ENCODE measurements at regions not wholly inside any gene's neighbourhood (a gene's known extent, or its start where the extent isn't known, plus 50 kb on each side); places are given as distances from the start of the nearest gene placed in this dataset.

DNA sequence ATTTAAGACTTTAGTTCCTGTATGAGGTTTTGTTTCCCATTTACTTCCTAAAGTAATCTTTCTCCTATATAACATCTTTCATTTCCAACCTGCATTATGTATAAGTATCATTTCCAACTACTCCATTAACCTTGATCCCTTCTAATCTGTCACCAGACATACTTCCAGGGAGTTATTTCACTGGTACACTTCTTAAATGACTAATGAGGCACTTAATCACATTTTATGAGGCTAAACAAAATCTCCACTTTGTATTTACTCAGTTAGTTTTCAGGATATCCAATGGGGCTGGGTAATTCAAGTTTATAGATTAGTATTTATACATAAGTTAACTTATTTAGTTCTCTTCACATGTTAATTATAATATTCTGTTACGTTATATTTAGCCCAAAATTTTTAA lies 634.7 kb downstream of the PCDH17 start:
- Histone ChIP-seq H3K9ac (no peak overlapping the region), H3K36me3 (ENCODE audit: insufficient read depth) (no peaks in the 10 kb centered on the region), H4K20me1 (ENCODE audit: insufficient read depth) (no peaks in the 10 kb centered on the region), H3K4me3 (IDR thresholded peaks at IDR 0.05; ENCODE audit: insufficient read depth, low read depth, low read length) (no peak overlapping the region), H3K4me2 (no peak overlapping the region), H3K79me2 (ENCODE audit: insufficient read depth, low read depth) (no peaks in the 10 kb centered on the region), H3K27me3 (ENCODE audit: insufficient read depth, low read depth) (no peaks in the 10 kb centered on the region), H3K27ac (no peak overlapping the region), H3K4me1 (ENCODE audit: low read depth, poor library complexity, severe bottlenecking) (no peaks in the 10 kb centered on the region), H2AFZ (ENCODE audit: low read depth) (no peak overlapping the region)
- TF ChIP-seq, protein P1, sequence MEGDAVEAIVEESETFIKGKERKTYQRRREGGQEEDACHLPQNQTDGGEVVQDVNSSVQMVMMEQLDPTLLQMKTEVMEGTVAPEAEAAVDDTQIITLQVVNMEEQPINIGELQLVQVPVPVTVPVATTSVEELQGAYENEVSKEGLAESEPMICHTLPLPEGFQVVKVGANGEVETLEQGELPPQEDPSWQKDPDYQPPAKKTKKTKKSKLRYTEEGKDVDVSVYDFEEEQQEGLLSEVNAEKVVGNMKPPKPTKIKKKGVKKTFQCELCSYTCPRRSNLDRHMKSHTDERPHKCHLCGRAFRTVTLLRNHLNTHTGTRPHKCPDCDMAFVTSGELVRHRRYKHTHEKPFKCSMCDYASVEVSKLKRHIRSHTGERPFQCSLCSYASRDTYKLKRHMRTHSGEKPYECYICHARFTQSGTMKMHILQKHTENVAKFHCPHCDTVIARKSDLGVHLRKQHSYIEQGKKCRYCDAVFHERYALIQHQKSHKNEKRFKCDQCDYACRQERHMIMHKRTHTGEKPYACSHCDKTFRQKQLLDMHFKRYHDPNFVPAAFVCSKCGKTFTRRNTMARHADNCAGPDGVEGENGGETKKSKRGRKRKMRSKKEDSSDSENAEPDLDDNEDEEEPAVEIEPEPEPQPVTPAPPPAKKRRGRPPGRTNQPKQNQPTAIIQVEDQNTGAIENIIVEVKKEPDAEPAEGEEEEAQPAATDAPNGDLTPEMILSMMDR (conservative IDR thresholded peaks at IDR 0.05; ENCODE audit: low read depth, low read length) = no peak

DNA sequence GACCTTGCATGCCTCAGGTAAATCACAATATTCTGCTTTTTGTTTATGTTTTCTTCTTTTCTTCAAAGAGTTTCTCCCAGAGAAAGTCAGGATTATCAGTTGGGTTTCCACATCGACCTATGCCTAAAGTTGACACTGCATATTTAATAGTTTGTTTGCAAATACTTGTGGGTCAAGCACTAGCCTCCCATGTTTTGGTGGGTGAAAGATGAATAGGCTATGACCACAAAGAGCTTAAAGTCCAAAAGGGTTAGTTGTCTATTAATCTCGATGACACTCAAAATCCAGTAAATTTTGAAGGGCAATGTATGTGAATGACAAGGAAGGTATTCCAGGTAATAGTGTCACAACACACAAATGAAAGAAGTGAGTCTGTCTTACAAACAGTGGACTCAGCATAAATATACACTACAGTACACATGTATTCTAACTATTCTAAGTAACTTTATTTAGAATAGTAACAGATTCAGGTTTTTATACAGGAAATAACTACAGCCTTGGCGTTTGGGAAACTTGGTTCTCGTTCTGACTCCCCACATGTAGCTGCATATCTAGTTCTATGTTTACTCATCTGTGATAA lies 667.1 kb downstream of the PCDH17 start:
- no peak overlapping the region for H3K4me3 ChIP-seq (IDR thresholded peaks at IDR 0.05; ENCODE audit: insufficient read depth, low read depth, low read length)
- no peak overlapping the region for H2AFZ ChIP-seq (ENCODE audit: low read depth)
- TF ChIP-seq, protein P1 (conservative IDR thresholded peaks at IDR 0.05; ENCODE audit: low read depth, low read length) = no peak
- no peaks in the 10 kb centered on the region for H3K27me3 ChIP-seq (ENCODE audit: insufficient read depth, low read depth)
- H3K36me3 ChIP-seq (ENCODE audit: insufficient read depth) = no peaks in the 10 kb centered on the region
- H3K9ac ChIP-seq = no peak overlapping the region
- no peak overlapping the region for H3K4me2 ChIP-seq
- H4K20me1 ChIP-seq (ENCODE audit: insufficient read depth) = no peaks in the 10 kb centered on the region
- no peaks in the 10 kb centered on the region for H3K79me2 ChIP-seq (ENCODE audit: insufficient read depth, low read depth)
- H3K27ac ChIP-seq = no peak overlapping the region
- H3K4me1 ChIP-seq (ENCODE audit: low read depth, poor library complexity, severe bottlenecking) = no peaks in the 10 kb centered on the region

DNA sequence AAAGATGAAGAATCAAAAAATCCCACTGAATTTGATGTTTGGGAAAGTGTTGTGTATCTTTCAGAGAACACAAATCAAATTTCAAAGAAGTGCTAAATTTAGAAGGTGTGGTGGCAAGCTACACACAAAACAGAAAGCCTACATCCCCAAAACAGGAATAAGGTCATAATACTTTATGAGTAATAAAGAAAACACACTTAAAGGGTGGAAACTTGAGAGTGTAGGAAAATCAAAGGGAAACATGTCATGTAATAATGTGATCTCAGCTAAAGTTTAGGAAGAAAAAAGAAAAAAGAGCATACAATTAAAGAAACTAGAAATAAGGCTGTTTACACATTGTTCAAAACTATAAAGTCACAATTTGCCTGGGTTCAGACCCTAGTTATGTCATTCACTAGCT lies 668.7 kb downstream of the PCDH17 start:
- no peaks in the 10 kb centered on the region for H3K27me3 ChIP-seq (ENCODE audit: insufficient read depth, low read depth)
- H2AFZ ChIP-seq (ENCODE audit: low read depth) = no peak overlapping the region
- H3K9ac ChIP-seq = no peak overlapping the region
- H3K79me2 ChIP-seq (ENCODE audit: insufficient read depth, low read depth) = no peaks in the 10 kb centered on the region
- no peaks in the 10 kb centered on the region for H3K36me3 ChIP-seq (ENCODE audit: insufficient read depth)
- H3K27ac ChIP-seq = no peak overlapping the region
- TF ChIP-seq, protein P1 (conservative IDR thresholded peaks at IDR 0.05; ENCODE audit: low read depth, low read length) = no peak
- H3K4me2 ChIP-seq = no peak overlapping the region
- H4K20me1 ChIP-seq (ENCODE audit: insufficient read depth) = no peaks in the 10 kb centered on the region
- H3K4me3 ChIP-seq (IDR thresholded peaks at IDR 0.05; ENCODE audit: insufficient read depth, low read depth, low read length) = no peak overlapping the region
- no peaks in the 10 kb centered on the region for H3K4me1 ChIP-seq (ENCODE audit: low read depth, poor library complexity, severe bottlenecking)

DNA sequence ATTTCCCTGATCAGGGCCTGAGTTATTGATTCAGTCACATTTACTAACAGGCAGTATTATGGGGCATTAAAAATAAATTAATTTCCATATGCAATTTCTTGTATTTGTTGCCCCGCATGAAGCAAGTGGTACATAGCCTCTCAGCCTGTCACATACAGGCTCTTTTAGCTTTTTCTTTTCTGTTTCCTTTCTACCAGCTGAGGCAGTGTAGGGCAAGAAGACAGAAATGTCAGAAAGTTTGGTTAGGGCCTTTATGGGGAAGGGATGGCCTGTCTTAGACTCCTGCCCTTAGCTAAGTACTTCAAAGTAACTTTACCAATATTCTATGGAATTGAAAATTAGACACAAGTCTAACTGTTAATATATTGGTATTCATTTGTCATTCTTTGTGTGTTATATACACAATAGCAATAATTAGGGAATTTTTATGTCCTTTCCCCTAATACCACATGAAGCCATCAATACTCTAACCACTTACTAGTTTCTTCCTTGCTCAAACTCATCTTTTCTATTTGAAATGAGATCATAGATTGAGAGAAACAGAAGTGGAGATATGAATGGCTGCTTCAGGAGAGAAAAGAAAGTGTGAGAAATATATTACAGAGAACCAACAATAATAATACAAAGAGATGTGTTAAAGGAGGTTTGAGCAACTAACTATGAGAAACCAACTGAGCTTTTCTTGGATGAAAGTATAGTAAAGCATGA lies 669.6 kb downstream of the PCDH17 start:
- Histone ChIP-seq H3K9ac (no peak overlapping the region), H2AFZ (ENCODE audit: low read depth) (no peak overlapping the region), H4K20me1 (ENCODE audit: insufficient read depth) (no peaks in the 10 kb centered on the region), H3K36me3 (ENCODE audit: insufficient read depth) (no peaks in the 10 kb centered on the region), H3K4me2 (no peak overlapping the region), H3K79me2 (ENCODE audit: insufficient read depth, low read depth) (no peaks in the 10 kb centered on the region), H3K27ac (no peak overlapping the region), H3K4me3 (IDR thresholded peaks at IDR 0.05; ENCODE audit: insufficient read depth, low read depth, low read length) (no peak overlapping the region), H3K27me3 (ENCODE audit: insufficient read depth, low read depth) (no peaks in the 10 kb centered on the region), H3K4me1 (ENCODE audit: low read depth, poor library complexity, severe bottlenecking) (no peaks in the 10 kb centered on the region)
- TF ChIP-seq, protein P1 (conservative IDR thresholded peaks at IDR 0.05; ENCODE audit: low read depth, low read length) = no peak
